Upper lobe of left lung (tissue), 4 donors: ENCODE measurements at regions not wholly inside any gene's neighbourhood (a gene's known extent, or its start where the extent isn't known, plus 50 kb on each side); places are given as distances from the start of the nearest gene placed in this dataset.

ENCODE experiments used
- EP300 ChIP-seq, 4 donors: sonication (generic); formaldehyde crosslinking; IDR thresholded peaks; one replicate each; pipeline ENCODE4 v1.5.1; 2017; ENCODE audit warnings: antibody characterized with exemption in 4 of 4, control low read depth in 2 of 4
- TF ChIP-seq, protein P1 (sequence below), 6 experiments: fragments of 450-650 bp in 4 of 6; fragments of 200-600 bp in 2 of 6; sonication (generic) in 2 of 6; IDR thresholded peaks; one replicate each; pipeline ENCODE4 v1.5.1; 2016 to 2019; ENCODE audit warnings: antibody characterized with exemption in 6 of 6

GRCh38 chr11:109822436-109823102 is 270.6 kb upstream of the ZC3H12C start:
- no peak for TF ChIP-seq EP300 (IDR thresholded peaks at IDR 0.05)
- TF ChIP-seq, protein P1, sequence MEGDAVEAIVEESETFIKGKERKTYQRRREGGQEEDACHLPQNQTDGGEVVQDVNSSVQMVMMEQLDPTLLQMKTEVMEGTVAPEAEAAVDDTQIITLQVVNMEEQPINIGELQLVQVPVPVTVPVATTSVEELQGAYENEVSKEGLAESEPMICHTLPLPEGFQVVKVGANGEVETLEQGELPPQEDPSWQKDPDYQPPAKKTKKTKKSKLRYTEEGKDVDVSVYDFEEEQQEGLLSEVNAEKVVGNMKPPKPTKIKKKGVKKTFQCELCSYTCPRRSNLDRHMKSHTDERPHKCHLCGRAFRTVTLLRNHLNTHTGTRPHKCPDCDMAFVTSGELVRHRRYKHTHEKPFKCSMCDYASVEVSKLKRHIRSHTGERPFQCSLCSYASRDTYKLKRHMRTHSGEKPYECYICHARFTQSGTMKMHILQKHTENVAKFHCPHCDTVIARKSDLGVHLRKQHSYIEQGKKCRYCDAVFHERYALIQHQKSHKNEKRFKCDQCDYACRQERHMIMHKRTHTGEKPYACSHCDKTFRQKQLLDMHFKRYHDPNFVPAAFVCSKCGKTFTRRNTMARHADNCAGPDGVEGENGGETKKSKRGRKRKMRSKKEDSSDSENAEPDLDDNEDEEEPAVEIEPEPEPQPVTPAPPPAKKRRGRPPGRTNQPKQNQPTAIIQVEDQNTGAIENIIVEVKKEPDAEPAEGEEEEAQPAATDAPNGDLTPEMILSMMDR (IDR thresholded peaks at IDR 0.05) = no peak
